Endothelial cell of umbilical vein (primary cell): ENCODE measurements at regions not wholly inside any gene's neighbourhood (a gene's known extent, or its start where the extent isn't known, plus 50 kb on each side); places are given as distances from the start of the nearest gene placed in this dataset.

Source experiments
- CTCF ChIP-seq, 2 donors: IDR thresholded peaks; 1 replicate in 1 of 2; 2 replicates in 1 of 2; pipeline ENCODE4 v1.5.1; 2011; ENCODE audit warnings: low read length in 2 of 2, mild to moderate bottlenecking in 2 of 2, moderate library complexity in 2 of 2, control low read depth in 1 of 2, inconsistent platforms in 1 of 2, low read depth in 1 of 2; ENCODE audit not compliant: insufficient read depth in 1 of 2; ENCODE audit errors: extremely low read depth in 1 of 2
- EZH2 ChIP-seq: IDR thresholded peaks from 2 replicates; pipeline ENCODE4 v1.6.1; 2012; ENCODE audit warnings: borderline replicate concordance, low read depth, mild to moderate bottlenecking, moderate library complexity, low read length, inconsistent platforms; ENCODE audit not compliant: severe bottlenecking
- JUN ChIP-seq: IDR thresholded peaks from 2 replicates; pipeline ENCODE4 v1.6.1; 2011; ENCODE audit warnings: borderline replicate concordance, low read depth; ENCODE audit not compliant: insufficient read length, insufficient read depth
- MYC ChIP-seq: IDR thresholded peaks from one replicate; pipeline ENCODE4 v1.6.1; 2011; ENCODE audit warnings: mild to moderate bottlenecking, low read depth, low read length
- POLR2A ChIP-seq: IDR thresholded peaks from 2 replicates; pipeline ENCODE4 v1.6.1; 2012; ENCODE audit warnings: low read depth, mild to moderate bottlenecking, control low read depth, low read length
- POLR2AphosphoS5 ChIP-seq: IDR thresholded peaks from 2 replicates; pipeline ENCODE4 v1.6.1; 2012; ENCODE audit warnings: low read depth, mild to moderate bottlenecking, control low read depth, low read length, moderate library complexity; ENCODE audit not compliant: insufficient read depth

- TF ChIP-seq POLR2A (no peak), MYC (no peak), POLR2AphosphoS5 (no peak), CTCF (IDR thresholded peaks at IDR 0.05; ENCODE audit: extremely low read depth in 1 of 2, insufficient read depth in 1 of 2, low read depth in 1 of 2, low read length in 2 of 2) (no peak), EZH2 (no peak), JUN (no peak)
Observed at GRCh38 chr2:88239781-88240180, 69.6 kb downstream of the THNSL2 start.
